ENCODE measurements at regions not wholly inside any gene's neighbourhood (a gene's known extent, or its start where the extent isn't known, plus 50 kb on each side); places are given as distances from the start of the nearest gene placed in this dataset.
A peak's percentile ranks its signal among the peaks of the same experiment; 100 is the strongest.
"Not testable (repeated sequence)": the region's sequence is repeated elsewhere in the genome, so short reads cannot be mapped to it uniquely, and the experiment has no call there.

- DNase-seq (ENCODE audit: low read depth): no peak
- in situ Hi-C loops (cut with HindIII; ENCODE audit: low pct_unique_long_range_greater_than_20kb, low sequenced_read_pairs): no loop called here
Observed at GRCh38 chr4:151583157-151583914, 174.4 kb downstream of the FHIP1A start.

- in situ Hi-C loops (cut with HindIII; ENCODE audit: low pct_unique_long_range_greater_than_20kb, low sequenced_read_pairs): no loop called here
- no peak for DNase-seq (ENCODE audit: low read depth)
Observed at GRCh38 chr4:151584101-151584500, 175.1 kb downstream of the FHIP1A start.

DNA sequence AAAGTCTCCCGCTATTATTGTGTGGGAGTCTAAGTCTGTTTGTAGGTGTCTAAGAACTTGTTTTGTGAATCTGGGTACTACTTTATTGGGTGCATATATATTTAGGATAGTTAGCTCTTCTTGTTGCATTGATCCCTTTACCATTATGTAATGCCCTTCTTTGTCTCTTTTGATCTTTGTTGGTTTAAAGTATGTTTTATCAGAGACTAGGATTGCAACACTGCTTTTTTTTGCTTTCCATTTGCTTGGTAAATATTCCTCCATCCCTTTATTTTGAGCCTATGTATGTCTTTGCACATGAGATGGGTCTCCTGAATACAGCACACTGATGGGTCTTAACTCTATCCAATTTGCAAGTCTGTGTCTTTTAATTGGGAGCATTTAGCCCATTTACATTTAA lies 165.2 kb downstream of the GATB start:
- DNase-seq (ENCODE audit: low read depth); in situ Hi-C loops (cut with HindIII; ENCODE audit: low pct_unique_long_range_greater_than_20kb, low sequenced_read_pairs): not testable (repeated sequence)

GRCh38 chr4:151597691-151598090 lies 163.1 kb downstream of the GATB start:
- in situ Hi-C loops (cut with HindIII; ENCODE audit: low pct_unique_long_range_greater_than_20kb, low sequenced_read_pairs): not testable (repeated sequence)

GRCh38 chr4:151599863-151600262 lies 160.9 kb downstream of the GATB start:
- no peak for DNase-seq (ENCODE audit: low read depth)
- in situ Hi-C loops (cut with HindIII; ENCODE audit: low pct_unique_long_range_greater_than_20kb, low sequenced_read_pairs): no loop called here

More at GRCh38 chr4:151597691-151598090, 163.1 kb downstream of the GATB start:
- DNase-seq (ENCODE audit: low read depth): not testable (repeated sequence)

DNA sequence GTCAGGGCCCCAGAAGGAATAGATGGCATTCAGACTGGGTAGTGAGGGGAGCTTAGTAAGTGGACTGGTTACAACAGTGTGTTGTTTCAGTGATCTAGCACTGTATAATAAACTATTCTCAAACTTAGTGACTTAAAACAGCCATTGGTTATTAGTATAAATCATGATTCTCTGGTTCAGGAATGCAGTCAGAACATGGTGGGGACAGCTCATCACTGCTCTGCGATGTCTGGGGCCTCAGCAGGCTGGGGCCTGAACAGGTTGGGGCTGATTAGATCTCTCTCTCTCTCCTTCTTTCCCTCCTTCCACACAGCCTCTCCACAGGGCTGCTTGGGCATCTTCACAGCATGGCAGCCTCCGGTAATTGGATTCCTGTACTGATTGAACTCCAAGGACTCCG lies 160.4 kb downstream of the GATB start:
- in situ Hi-C loops (cut with HindIII; ENCODE audit: low pct_unique_long_range_greater_than_20kb, low sequenced_read_pairs): no loop called here
- no peak for DNase-seq (ENCODE audit: low read depth)

DNA sequence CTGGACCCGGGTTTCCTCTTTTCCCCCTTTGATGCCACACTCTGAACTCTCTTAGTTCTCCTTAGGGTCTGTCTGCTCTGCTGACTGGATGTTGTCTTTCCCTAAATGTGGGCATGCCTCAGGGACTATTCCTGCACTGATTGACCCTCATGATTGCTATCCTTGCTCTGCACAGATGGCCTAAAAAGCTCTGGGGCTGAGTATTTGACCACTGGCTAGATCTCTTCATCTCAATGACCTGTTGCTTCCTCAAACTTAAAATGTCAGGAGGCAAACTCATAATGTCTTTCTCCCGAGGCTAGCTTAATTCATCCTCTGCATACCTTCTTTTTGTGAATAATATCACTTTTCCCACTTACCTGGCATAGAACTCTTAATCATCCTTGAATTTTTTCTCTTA lies 157.4 kb downstream of the GATB start:
- no peak for DNase-seq (ENCODE audit: low read depth)
- in situ Hi-C loops (cut with HindIII; ENCODE audit: low pct_unique_long_range_greater_than_20kb, low sequenced_read_pairs): no loop called here

- DNase-seq (ENCODE audit: low read depth): peak; percentile 6
- in situ Hi-C loops (cut with HindIII; ENCODE audit: low pct_unique_long_range_greater_than_20kb, low sequenced_read_pairs): no loop called here
Observed at GRCh38 chr4:151604238-151604637, 156.6 kb downstream of the GATB start.

- in situ Hi-C loops (cut with HindIII; ENCODE audit: low pct_unique_long_range_greater_than_20kb, low sequenced_read_pairs): no loop called here
- no peak for DNase-seq (ENCODE audit: low read depth)
Observed at GRCh38 chr4:151605215-151605614, 155.6 kb downstream of the GATB start.

DNA sequence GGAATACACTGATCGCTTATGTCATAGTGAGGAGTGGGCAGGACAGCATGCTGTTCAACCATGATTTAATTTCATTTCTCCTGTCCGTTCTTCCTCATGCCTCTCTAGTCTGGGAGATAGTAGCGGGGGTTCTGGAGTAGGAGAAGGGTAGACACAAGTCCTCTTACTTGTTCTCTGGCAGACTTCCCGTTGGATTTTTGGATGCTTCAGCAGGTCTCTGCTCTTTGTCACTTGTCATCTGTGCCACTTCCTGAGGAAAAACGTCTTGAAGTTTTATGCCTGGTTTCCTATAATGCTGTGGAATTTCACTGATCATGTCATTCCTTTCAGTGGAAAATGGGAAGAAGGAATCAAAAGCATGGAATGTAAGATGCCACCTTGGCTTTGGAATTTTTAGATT lies 154.7 kb downstream of the GATB start:
- no peak for DNase-seq (ENCODE audit: low read depth)
- in situ Hi-C loops (cut with HindIII; ENCODE audit: low pct_unique_long_range_greater_than_20kb, low sequenced_read_pairs): no loop called here

DNA sequence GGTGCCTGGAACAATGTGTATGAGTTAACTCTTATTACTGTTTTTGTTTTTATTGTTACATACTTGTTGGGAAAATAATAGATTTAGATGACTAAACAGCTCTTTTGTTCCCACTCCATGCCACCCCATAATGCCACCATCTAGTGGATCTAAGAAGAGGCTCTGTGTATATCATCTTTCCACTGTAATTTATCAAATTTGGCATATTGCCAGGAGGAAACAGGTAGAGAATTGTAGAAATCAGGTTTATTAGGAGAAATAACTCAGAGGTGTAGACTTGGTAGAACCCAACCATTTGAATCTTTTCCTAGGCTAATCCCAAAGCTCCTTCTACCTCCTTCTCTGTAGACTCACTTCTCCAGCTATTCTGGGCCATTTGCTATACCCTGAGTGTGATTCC lies 150.6 kb downstream of the GATB start:
- in situ Hi-C loops (cut with HindIII; ENCODE audit: low pct_unique_long_range_greater_than_20kb, low sequenced_read_pairs): no loop called here
- DNase-seq (ENCODE audit: low read depth): no peak

DNA sequence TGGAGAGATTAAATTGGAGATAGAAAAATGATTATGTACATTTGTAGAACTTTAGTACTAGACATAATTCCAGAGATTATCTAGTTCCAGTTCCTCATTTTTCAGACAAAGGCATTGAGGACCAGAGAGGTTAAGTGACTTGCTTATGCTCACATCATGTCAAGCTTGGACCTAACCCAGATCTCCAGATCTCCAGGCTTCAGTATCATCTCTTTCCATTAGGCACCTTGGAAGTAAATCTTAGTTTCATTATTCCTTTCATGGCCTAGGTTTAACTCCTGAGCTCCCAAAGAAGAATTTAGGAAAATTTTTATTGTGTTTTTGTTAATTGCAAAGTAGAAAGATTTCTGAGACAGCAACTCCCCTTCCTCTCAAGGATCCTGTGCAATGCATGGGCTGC lies 148.8 kb downstream of the GATB start:
- in situ Hi-C loops (cut with HindIII; ENCODE audit: low pct_unique_long_range_greater_than_20kb, low sequenced_read_pairs): no loop called here

DNA sequence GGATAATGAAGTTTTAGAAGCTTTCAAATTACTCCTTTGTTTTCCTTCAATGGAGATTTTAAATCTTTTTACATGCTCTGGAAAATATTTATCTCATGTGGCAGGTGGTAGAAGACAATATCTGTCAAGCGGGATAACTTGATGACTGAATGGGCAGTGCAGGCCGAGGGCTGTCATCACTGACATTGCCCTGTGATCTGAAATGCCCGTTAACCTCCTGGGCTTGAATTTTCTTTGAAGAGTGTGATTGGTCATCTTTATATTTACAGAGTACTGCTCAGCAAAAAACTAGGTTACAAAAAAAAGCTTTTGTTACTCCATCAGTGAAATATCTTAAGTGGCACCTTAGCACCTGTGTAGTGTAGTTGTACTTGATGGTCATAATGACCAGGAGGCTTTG lies 147.5 kb downstream of the GATB start:
- in situ Hi-C loops (cut with HindIII; ENCODE audit: low pct_unique_long_range_greater_than_20kb, low sequenced_read_pairs): no loop called here
- no peak for DNase-seq (ENCODE audit: low read depth)

More for the DNA sequence above, 148.8 kb downstream of the GATB start:
- no peak for DNase-seq (ENCODE audit: low read depth)

- DNase-seq (ENCODE audit: low read depth): no peak
- in situ Hi-C loops (cut with HindIII; ENCODE audit: low pct_unique_long_range_greater_than_20kb, low sequenced_read_pairs): no loop called here
Observed at GRCh38 chr4:151614561-151614960, 146.2 kb downstream of the GATB start.

DNA sequence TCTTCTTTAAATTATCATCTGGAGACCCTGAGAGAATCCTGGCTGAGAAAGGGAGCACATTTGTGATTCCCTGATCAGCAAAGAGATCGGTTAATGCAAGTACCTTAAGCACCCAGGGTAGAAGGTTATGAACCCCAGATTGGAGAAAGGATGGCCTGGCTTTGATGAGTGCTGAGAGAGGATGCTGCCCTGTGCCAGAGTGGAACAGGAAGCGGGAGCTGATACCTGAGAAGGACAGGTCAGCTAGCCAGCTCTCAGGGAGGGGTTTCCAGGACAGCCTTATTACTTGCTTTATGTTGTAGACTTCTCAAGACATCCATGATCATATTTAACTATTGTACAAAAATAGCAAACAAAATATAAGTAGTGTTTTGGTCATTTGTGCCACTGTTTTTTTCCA lies 141.9 kb downstream of the GATB start:
- in situ Hi-C loops (cut with HindIII; ENCODE audit: low pct_unique_long_range_greater_than_20kb, low sequenced_read_pairs): no loop called here
- no peak for DNase-seq (ENCODE audit: low read depth)

GRCh38 chr4:151620066-151620465 lies 140.7 kb downstream of the GATB start:
- in situ Hi-C loops (cut with HindIII; ENCODE audit: low pct_unique_long_range_greater_than_20kb, low sequenced_read_pairs): no loop called here
- no peak for DNase-seq (ENCODE audit: low read depth)
